Transverse colon (tissue), 4 donors: ENCODE measurements at regions not wholly inside any gene's neighbourhood (a gene's known extent, or its start where the extent isn't known, plus 50 kb on each side); places are given as distances from the start of the nearest gene placed in this dataset.
"Not testable (repeated sequence)": the region's sequence is repeated elsewhere in the genome, so short reads cannot be mapped to it uniquely, and the experiment has no call there.

Experiments used
- DNase-seq: peaks from one replicate; pipeline ENCODE4 v3.0.0-alpha.2; 2019
- H3K27ac ChIP-seq, 4 donors: fragments of 200-600 bp; sonication (generic); 2 replicates each; pipeline ENCODE4 v1.5.1; 2016 to 2018; ENCODE audit warnings: inconsistent platforms in 4 of 4
- H3K27me3 ChIP-seq: fragments of 200-600 bp; sonication (generic); 2 replicates; pipeline ENCODE4 v1.5.1; 2017; ENCODE audit warnings: inconsistent platforms
- H3K36me3 ChIP-seq, 4 donors: fragments of 200-600 bp; sonication (generic); 2 replicates each; pipeline ENCODE4 v1.5.1; 2017 to 2019; ENCODE audit warnings: inconsistent platforms in 4 of 4
- H3K4me1 ChIP-seq, 4 donors: fragments of 200-600 bp; sonication (generic); 2 replicates each; pipeline ENCODE4 v1.5.1; 2017 to 2020; ENCODE audit warnings: inconsistent platforms in 4 of 4
- H3K4me3 ChIP-seq, 4 donors: fragments of 200-600 bp; sonication (generic); 1 replicate in 1 of 4; 2 replicates in 3 of 4; pipeline versions ENCODE4 v1.5.1 to v1.6.1; 2017 to 2019; ENCODE audit warnings: inconsistent platforms in 4 of 4
- H3K9me3 ChIP-seq, 2 donors: fragments of 200-600 bp; sonication (generic); 2 replicates each; pipeline ENCODE4 v1.5.1; 2017 to 2019; ENCODE audit warnings: inconsistent platforms in 2 of 2
- CTCF ChIP-seq, 5 experiments: fragments of 200-600 bp in 3 of 5; fragments of 450-650 bp in 2 of 5; sonication (generic) in 3 of 5; IDR thresholded peaks; 1 replicate in 2 of 5; 2 replicates in 3 of 5; pipeline ENCODE4 v1.5.1; 2016 to 2017; ENCODE audit warnings: antibody characterized with exemption in 5 of 5, inconsistent platforms in 3 of 5, mild to moderate bottlenecking in 2 of 5, moderate library complexity in 1 of 5
- EP300 ChIP-seq: sonication (generic); formaldehyde crosslinking; IDR thresholded peaks from one replicate; pipeline ENCODE4 v1.6.1; 2017; ENCODE audit warnings: antibody characterized with exemption, low read depth
- POLR2A ChIP-seq: fragments of 450-650 bp; IDR thresholded peaks from one replicate; pipeline ENCODE4 v1.6.1; 2016; ENCODE audit warnings: antibody characterized with exemption, mild to moderate bottlenecking, moderate library complexity
- POLR2AphosphoS5 ChIP-seq, 3 donors: sonication (generic); formaldehyde crosslinking; IDR thresholded peaks; one replicate each; pipeline ENCODE4 v1.6.1; 2016; ENCODE audit warnings: antibody characterized with exemption in 3 of 3
- WGBS, 2 donors: methylation state at CpG; one replicate each; pipeline ENCODE4 v1.1.5; 2018; ENCODE audit warnings: low coverage in 1 of 2; 5-methylcytosine and 5-hydroxymethylcytosine counted together
- in situ Hi-C, 4 donors: fragments of 200-750 bp; cut with MboI; loops; one replicate each; pipeline versions ENCODE4 v1.15.0 to v1.15.1; 2017; ENCODE audit warnings: low sequenced_read_pairs in 3 of 4, low pct_ligation_motif_present in 1 of 4, low pct_unique_long_range_greater_than_20kb in 1 of 4
- intact Hi-C: fragments of 100-400 bp; cut with DNase I; formaldehyde crosslinking; loops from one replicate; pipeline ENCODE4 v1.15.1; 2023; ENCODE audit warnings: low total_unique reads

DNA sequence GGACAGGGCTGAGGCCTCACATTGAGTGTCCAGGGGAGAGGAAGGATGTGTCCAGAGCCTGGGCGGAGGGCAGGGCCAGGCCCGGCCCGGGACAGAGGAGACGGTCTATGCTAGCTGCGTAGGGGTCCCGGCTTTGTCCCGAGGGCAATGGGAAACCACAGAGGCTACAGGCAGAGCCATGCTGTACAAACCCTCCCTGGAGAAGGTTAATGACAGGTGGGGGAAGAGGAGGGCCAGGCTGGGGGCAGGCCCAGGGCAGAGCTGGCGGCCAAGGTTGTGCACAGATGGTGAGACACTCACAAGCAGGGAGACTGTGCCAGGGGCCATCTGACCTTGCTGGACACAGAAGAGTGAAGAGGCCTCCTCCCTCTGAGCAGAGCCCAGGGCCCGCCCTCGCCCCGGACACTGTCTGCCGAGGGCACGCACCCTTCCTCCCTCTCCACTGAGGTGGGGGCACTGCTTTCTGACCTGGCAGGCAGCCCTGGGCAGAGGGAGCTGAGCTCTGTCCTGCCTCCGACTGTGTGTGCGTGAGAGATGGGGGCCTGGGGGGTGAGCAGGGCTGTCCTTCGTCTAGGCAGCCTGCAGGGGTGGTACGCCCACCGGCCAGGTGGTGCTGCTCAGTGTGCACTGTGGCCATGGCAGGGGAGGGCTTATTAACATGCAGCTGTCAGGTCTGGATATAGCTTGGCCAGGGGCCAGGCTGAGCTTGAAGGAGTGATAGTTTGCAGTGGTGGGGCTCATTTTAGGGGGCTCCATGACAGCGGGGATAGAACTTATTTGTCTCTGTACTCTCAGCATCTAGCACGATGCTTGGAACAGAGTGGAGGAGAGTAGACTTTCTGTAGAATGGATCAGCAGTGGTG is 75.7 kb upstream of the LRPAP1 start:
- Histone ChIP-seq H3K9me3 (no peaks in the 10 kb centered on the region), H3K27me3 (no peaks in the 10 kb centered on the region), H3K4me3 (no peak overlapping the region), H3K4me1 (no peaks in the 10 kb centered on the region), H3K36me3 (no peaks in the 10 kb centered on the region), H3K27ac (no peak overlapping the region)
- 56% methylated on average over 20 of the region's 20 CpGs; no CpG with 5 or more reads in 1 of the 2 donors for WGBS, 2 donors
- no peak for TF ChIP-seq POLR2AphosphoS5 (IDR thresholded peaks at IDR 0.05)
- no peak for TF ChIP-seq EP300
- TF ChIP-seq CTCF (IDR thresholded peaks at IDR 0.05), result no peak
- no peak for TF ChIP-seq POLR2A
- no peak for DNase-seq
- in situ Hi-C loops, result no loop called here
- intact Hi-C loops, result no loop called here

DNA sequence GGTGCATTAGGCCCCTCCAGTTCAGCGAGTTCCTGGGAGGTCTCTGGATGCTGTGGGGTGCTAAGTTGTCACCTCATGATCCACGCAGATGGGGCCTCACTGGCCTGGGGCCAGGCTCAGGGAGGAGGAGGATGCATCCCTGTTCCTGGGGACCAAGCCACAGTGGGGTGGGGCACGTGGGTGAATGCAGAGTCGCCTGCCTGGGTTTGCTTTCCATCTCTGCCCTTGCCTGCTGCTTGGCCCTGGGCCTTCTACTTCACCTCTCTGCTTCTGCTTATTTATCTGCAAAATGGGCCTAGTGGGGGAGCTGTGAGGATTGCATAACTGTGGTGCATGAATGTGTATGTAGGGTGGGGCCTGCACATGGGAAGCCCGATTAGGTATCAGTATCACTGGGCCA is 74.6 kb upstream of the LRPAP1 start:
- in situ Hi-C loops, H3K4me1 ChIP-seq, H3K27ac ChIP-seq, H3K4me3 ChIP-seq, H3K36me3 ChIP-seq, intact Hi-C loops, H3K27me3 ChIP-seq, DNase-seq, H3K9me3 ChIP-seq: not testable (repeated sequence)
- WGBS, 2 donors, result 52% methylated on average over 5 of the region's 5 CpGs; no CpG with 5 or more reads in 1 of the 2 donors

- in situ Hi-C loops, result not testable (repeated sequence)
Measured at GRCh38 chr4:3606271-3606670, 74.0 kb upstream of the LRPAP1 start.

DNA sequence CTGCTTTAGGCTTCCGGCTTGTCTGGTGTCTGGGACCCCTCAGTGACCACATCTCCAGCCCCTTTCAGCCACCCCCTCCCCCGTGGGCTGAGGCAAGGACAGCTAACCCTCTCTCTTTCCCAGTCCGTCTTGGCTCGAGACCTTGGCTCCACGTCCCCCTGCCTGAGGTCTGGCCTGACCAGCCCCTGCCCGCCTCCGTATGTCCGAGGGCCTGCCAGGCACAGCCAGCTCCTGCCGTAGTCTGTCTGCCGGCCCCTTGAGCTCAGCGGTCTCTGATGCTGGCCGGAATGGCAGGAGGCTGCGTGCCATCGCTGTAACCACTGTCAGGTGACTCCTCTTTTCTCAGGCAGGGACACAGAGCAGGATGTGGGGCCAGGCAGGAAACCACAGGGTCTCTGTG is 73.3 kb upstream of the LRPAP1 start:
- DNase-seq, result no peak
- no peaks in the 10 kb centered on the region for H3K36me3 ChIP-seq
- intact Hi-C loops, result no loop called here
- H3K9me3 ChIP-seq, result no peaks in the 10 kb centered on the region
- no peak overlapping the region for H3K27ac ChIP-seq
- no peaks in the 10 kb centered on the region for H3K27me3 ChIP-seq
- TF ChIP-seq POLR2AphosphoS5 (IDR thresholded peaks at IDR 0.05) (no peak), CTCF (IDR thresholded peaks at IDR 0.05) (no peak), POLR2A (no peak), EP300 (no peak)
- no peaks in the 10 kb centered on the region for H3K4me1 ChIP-seq
- WGBS, 2 donors, result 88% methylated on average over 14 of the region's 14 CpGs; no CpG with 5 or more reads in 1 of the 2 donors
- no peak overlapping the region for H3K4me3 ChIP-seq
- in situ Hi-C loops, result no loop called here

More at GRCh38 chr4:3606271-3606670, 74.0 kb upstream of the LRPAP1 start:
- 87 to 96% methylated on average over 3 of the region's 3 CpGs for WGBS, 2 donors
- DNase-seq, H3K4me3 ChIP-seq, H3K27ac ChIP-seq, H3K27me3 ChIP-seq, H3K4me1 ChIP-seq, intact Hi-C loops, H3K9me3 ChIP-seq, H3K36me3 ChIP-seq: not testable (repeated sequence)

DNA sequence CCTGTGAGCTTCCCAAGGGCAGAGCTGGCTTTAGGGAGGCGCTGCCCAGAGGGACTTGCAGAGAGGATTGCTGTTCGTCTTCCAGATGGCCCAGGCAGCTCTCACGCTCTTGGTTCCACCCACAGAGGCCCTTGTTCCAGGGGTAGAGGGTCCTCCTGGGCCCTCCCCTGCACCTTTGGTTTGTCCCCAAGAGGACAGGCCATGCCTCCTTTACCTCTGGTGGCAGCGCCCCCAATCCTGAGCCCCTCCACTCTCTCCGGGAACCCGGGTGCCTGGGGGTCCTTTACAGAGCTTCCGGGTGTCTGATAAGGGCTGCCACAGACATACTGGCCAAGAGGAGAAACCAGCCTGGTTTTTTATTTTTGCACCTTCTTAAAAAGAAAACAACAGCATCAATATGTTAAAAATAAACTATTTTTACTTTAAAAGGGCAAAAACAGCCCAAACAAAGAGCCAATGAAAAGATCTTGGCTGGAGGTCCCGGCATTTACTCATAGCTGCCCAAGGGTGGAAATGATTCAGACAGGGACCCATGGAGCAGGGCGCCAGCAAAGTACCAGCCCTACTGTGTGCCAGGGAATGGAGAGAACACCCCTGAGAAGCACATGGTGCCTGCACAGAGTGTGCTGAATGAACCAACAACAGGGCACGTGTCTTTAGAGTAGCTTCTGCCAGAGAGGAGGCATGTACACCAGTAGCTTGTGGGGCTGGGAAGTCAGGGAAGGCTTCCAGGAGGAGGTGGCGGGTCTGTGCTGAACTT is 70.8 kb upstream of the LRPAP1 start:
- H3K27ac ChIP-seq, H3K4me3 ChIP-seq, H3K9me3 ChIP-seq, DNase-seq, H3K27me3 ChIP-seq, H3K4me1 ChIP-seq, H3K36me3 ChIP-seq, intact Hi-C loops, in situ Hi-C loops: not testable (repeated sequence)
- 79 to 85% methylated on average over 5 to 11 of the region's 11 CpGs for WGBS, 2 donors
